Glomerular endothelial cell (primary cell): ENCODE measurements at regions not wholly inside any gene's neighbourhood (a gene's known extent, or its start where the extent isn't known, plus 50 kb on each side); places are given as distances from the start of the nearest gene placed in this dataset.

Experiments
- DNase-seq: peaks from one replicate; pipeline ENCODE4 v3.0.0-alpha.2; 2011; ENCODE audit warnings: low read depth, low spot score; ENCODE audit errors: extremely low read depth

- DNase-seq, result no peak
Observed at GRCh38 chr5:68429510-68429909, 214.0 kb downstream of the PIK3R1 start.

GRCh38 chr5:68430279-68430678, 214.7 kb downstream of the PIK3R1 start:
- no peak for DNase-seq

GRCh38 chr5:68431186-68431585, 215.6 kb downstream of the PIK3R1 start:
- no peak for DNase-seq

- no peak for DNase-seq
Observed at GRCh38 chr5:68431601-68432337, 216.2 kb downstream of the PIK3R1 start.

GRCh38 chr5:68432682-68433081, 217.1 kb downstream of the PIK3R1 start:
- no peak for DNase-seq

- DNase-seq, result no peak
Observed at GRCh38 chr5:68433526-68433922, 218.0 kb downstream of the PIK3R1 start.

GRCh38 chr5:68433923-68434879, 218.6 kb downstream of the PIK3R1 start:
- peak; percentile 74 for DNase-seq

GRCh38 chr5:68435611-68436010, 220.1 kb downstream of the PIK3R1 start:
- no peak for DNase-seq

- DNase-seq, result no peak
Observed at GRCh38 chr5:68436686-68437520, 221.3 kb downstream of the PIK3R1 start.

GRCh38 chr5:68438876-68439275, 223.3 kb downstream of the PIK3R1 start:
- DNase-seq, result no peak

- DNase-seq, result no peak
Observed at GRCh38 chr5:68440245-68440644, 224.7 kb downstream of the PIK3R1 start.

GRCh38 chr5:68440651-68441050, 225.1 kb downstream of the PIK3R1 start:
- DNase-seq, result no peak

- DNase-seq, result no peak
Observed at GRCh38 chr5:68441309-68442073, 225.9 kb downstream of the PIK3R1 start.

- DNase-seq, result no peak
Observed at GRCh38 chr5:68443091-68443490, 227.5 kb downstream of the PIK3R1 start.

GRCh38 chr5:68444048-68444447, 228.5 kb downstream of the PIK3R1 start:
- no peak for DNase-seq

GRCh38 chr5:68444833-68445232, 229.3 kb downstream of the PIK3R1 start:
- no peak for DNase-seq

- DNase-seq, result no peak
Observed at GRCh38 chr5:68445257-68446069, 229.9 kb downstream of the PIK3R1 start.

GRCh38 chr5:68446070-68446357, 230.5 kb downstream of the PIK3R1 start:
- no peak for DNase-seq

- DNase-seq, result no peak
Observed at GRCh38 chr5:68446487-68446894, 230.9 kb downstream of the PIK3R1 start.
